Peyer's patch (tissue), 4 donors: ENCODE measurements at regions not wholly inside any gene's neighbourhood (a gene's known extent, or its start where the extent isn't known, plus 50 kb on each side); places are given as distances from the start of the nearest gene placed in this dataset.
A peak's percentile ranks its signal among the peaks of the same experiment; 100 is the strongest.
"Not testable (repeated sequence)": the region's sequence is repeated elsewhere in the genome, so short reads cannot be mapped to it uniquely, and the experiment has no call there.

Source experiments
- DNase-seq, 3 donors: peaks; one replicate each; pipeline ENCODE4 v3.0.0-alpha.2; 2017 to 2019
- H3K27ac ChIP-seq, 4 donors: fragments of 200-600 bp; sonication (generic); one replicate each; pipeline ENCODE4 v1.5.1; 2016 to 2019
- H3K27me3 ChIP-seq, 2 donors: fragments of 200-600 bp; sonication (generic); one replicate each; pipeline ENCODE4 v1.5.1; 2019
- H3K36me3 ChIP-seq, 3 donors: fragments of 200-600 bp; sonication (generic); one replicate each; pipeline ENCODE4 v1.5.1; 2016 to 2019
- H3K4me1 ChIP-seq, 4 donors: fragments of 200-600 bp; sonication (generic); one replicate each; pipeline ENCODE4 v1.5.1; 2016 to 2019
- H3K4me3 ChIP-seq, 4 donors: fragments of 200-600 bp; sonication (generic); 1 replicate in 3 of 4; 2 replicates in 1 of 4; pipeline ENCODE4 v1.5.1; 2016 to 2019; ENCODE audit warnings: mild to moderate bottlenecking in 1 of 4
- H3K9me3 ChIP-seq, 4 donors: fragments of 200-600 bp; sonication (generic); one replicate each; pipeline ENCODE4 v1.5.1; 2016 to 2019; ENCODE audit warnings: mild to moderate bottlenecking in 1 of 4
- CTCF ChIP-seq, 6 experiments: fragments of 450-650 bp in 4 of 6; fragments of 200-600 bp in 2 of 6; sonication (generic) in 1 of 6; IDR thresholded peaks; one replicate each; pipeline ENCODE4 v1.5.1; 2017 to 2019; ENCODE audit warnings: antibody characterized with exemption in 6 of 6, mild to moderate bottlenecking in 3 of 6, moderate library complexity in 1 of 6
- POLR2A ChIP-seq, 2 donors: fragments of 450-650 bp; IDR thresholded peaks; one replicate each; pipeline ENCODE4 v1.5.1; 2017; ENCODE audit warnings: antibody characterized with exemption in 2 of 2, mild to moderate bottlenecking in 2 of 2, moderate library complexity in 2 of 2

GRCh38 chr13:46498650-46499049, 54.3 kb upstream of the LRCH1 start:
- no peak overlapping the region for H3K4me3 ChIP-seq
- no peak for TF ChIP-seq POLR2A (IDR thresholded peaks at IDR 0.05)
- no peaks in the 10 kb centered on the region for H3K4me1 ChIP-seq
- DNase-seq = no peak
- H3K36me3 ChIP-seq = no peaks in the 10 kb centered on the region
- H3K27ac ChIP-seq = no peak overlapping the region
- no peaks in the 10 kb centered on the region for H3K9me3 ChIP-seq
- H3K27me3 ChIP-seq = no peaks in the 10 kb centered on the region

GRCh38 chr13:46496086-46496485, 56.9 kb upstream of the LRCH1 start:
- DNase-seq = no peak
- Histone ChIP-seq H3K9me3 (no peaks in the 10 kb centered on the region), H3K27me3 (no peaks in the 10 kb centered on the region), H3K36me3 (no peaks in the 10 kb centered on the region), H3K27ac (no peak overlapping the region), H3K4me3 (no peak overlapping the region), H3K4me1 (no peaks in the 10 kb centered on the region)
- TF ChIP-seq CTCF (IDR thresholded peaks at IDR 0.05) (no peak), POLR2A (IDR thresholded peaks at IDR 0.05) (no peak)

- H3K27me3 ChIP-seq = no peaks in the 10 kb centered on the region
- no peaks in the 10 kb centered on the region for H3K36me3 ChIP-seq
- H3K9me3 ChIP-seq = no peaks in the 10 kb centered on the region
- no peak overlapping the region for H3K27ac ChIP-seq
- TF ChIP-seq CTCF (IDR thresholded peaks at IDR 0.05) (no peak), POLR2A (IDR thresholded peaks at IDR 0.05) (no peak)
- DNase-seq = no peak
- no peak overlapping the region for H3K4me3 ChIP-seq
- H3K4me1 ChIP-seq = no peaks in the 10 kb centered on the region
These were observed 57.3 kb upstream of the LRCH1 start for GRCh38 chr13:46495651-46496050.

GRCh38 chr13:46495066-46495465, 57.9 kb upstream of the LRCH1 start:
- DNase-seq = no peak

GRCh38 chr13:46492946-46493345, 60.0 kb upstream of the LRCH1 start:
- Histone ChIP-seq H3K4me3 (no peak overlapping the region), H3K27me3 (no peaks in the 10 kb centered on the region), H3K9me3 (no peaks in the 10 kb centered on the region), H3K36me3 (no peaks in the 10 kb centered on the region), H3K27ac (no peak overlapping the region), H3K4me1 (no peaks in the 10 kb centered on the region)
- DNase-seq = no peak
- TF ChIP-seq CTCF (IDR thresholded peaks at IDR 0.05) (peak in 5 of 6 experiments; percentile 24 to 63 (median 59)), POLR2A (IDR thresholded peaks at IDR 0.05) (no peak)

More at GRCh38 chr13:46495066-46495465, 57.9 kb upstream of the LRCH1 start:
- Histone ChIP-seq H3K36me3 (no peaks in the 10 kb centered on the region), H3K4me3 (no peak overlapping the region), H3K27ac (no peak overlapping the region), H3K27me3 (no peaks in the 10 kb centered on the region), H3K4me1 (no peaks in the 10 kb centered on the region), H3K9me3 (no peaks in the 10 kb centered on the region)
- TF ChIP-seq POLR2A (IDR thresholded peaks at IDR 0.05) (no peak), CTCF (IDR thresholded peaks at IDR 0.05) (no peak)

- Histone ChIP-seq H3K4me3 (no peak overlapping the region), H3K36me3 (no peaks in the 10 kb centered on the region), H3K27me3 (no peaks in the 10 kb centered on the region), H3K27ac (no peak overlapping the region), H3K4me1 (no peaks in the 10 kb centered on the region), H3K9me3 (no peaks in the 10 kb centered on the region)
- TF ChIP-seq CTCF (IDR thresholded peaks at IDR 0.05) (no peak), POLR2A (IDR thresholded peaks at IDR 0.05) (no peak)
- no peak for DNase-seq
These were observed 61.3 kb upstream of the LRCH1 start for GRCh38 chr13:46491641-46492040.

- not testable (repeated sequence) for H3K27me3 ChIP-seq, H3K4me1 ChIP-seq, H3K27ac ChIP-seq, H3K4me3 ChIP-seq, H3K9me3 ChIP-seq, DNase-seq, H3K36me3 ChIP-seq
These were observed 62.3 kb upstream of the LRCH1 start for GRCh38 chr13:46490713-46491112.
